AML-193 (cell line): ENCODE measurements at regions not wholly inside any gene's neighbourhood (a gene's known extent, or its start where the extent isn't known, plus 50 kb on each side); places are given as distances from the start of the nearest gene placed in this dataset.
"Not testable (repeated sequence)": the region's sequence is repeated elsewhere in the genome, so short reads cannot be mapped to it uniquely, and the experiment has no call there.

Experiments used
- DNase-seq, 2 experiments: peaks; one replicate each; lab custom pipeline; 2025; lab: John Stamatoyannopoulos, UW

DNA sequence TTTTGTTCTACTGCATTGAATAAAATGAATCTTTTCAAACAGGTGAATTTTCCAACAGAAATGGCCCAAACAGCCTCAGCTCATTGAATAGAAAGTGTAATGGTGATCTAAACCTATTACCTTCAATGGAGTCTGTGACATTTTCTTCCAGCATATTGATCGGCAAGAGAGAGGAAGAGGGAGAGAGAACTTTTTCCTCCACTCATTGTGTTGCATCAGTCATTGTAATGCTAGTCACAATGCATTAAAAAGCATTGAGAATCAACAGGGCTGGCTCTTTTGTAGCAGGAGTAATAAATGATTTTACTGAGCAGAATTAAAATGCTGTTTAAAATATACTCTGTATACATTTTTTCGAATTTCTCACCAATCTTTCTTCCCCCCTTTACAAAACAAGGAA lies 1794.5 kb upstream of the CELF4 start:
- DNase-seq, result no peak

DNA sequence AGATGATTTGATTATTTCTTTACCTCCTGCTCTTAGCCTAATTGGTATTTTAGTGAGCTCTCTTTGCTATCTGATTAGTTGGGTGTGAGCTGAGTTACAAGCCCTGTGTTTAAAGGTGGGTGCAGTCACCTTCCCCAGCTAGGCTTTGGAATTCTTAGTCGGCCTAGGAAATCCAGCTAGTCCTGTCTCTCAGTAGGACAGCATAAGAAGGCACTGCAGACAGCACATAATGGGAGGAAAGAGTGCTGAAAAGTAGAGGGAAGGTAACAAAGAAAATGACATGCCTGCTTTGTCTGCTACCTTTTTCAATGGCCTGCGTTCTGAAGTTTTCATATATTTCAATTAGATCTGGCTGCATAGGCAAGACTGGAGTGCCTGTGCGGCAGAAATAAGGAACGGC lies 1794.0 kb upstream of the CELF4 start:
- no peak for DNase-seq

DNA sequence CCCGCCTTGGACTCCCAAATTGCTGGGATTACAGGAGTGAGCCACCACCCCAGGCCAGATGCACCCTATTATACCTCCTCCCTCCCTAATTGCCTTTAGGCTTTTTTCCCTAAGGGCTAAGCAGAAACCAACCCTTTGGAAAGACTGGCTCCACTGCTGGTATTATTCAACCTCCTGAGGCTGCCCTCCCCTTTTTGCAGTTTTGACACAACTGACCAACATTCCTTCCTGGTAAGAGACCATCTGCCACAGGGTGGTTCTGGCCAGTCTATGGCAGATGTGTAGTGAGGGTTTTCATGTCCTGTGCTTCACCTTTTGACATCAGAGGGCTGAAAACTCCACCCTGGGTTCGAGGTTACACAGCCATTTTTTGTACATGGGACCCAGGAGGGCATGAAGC lies 1785.3 kb upstream of the CELF4 start:
- DNase-seq, result no peak

DNA sequence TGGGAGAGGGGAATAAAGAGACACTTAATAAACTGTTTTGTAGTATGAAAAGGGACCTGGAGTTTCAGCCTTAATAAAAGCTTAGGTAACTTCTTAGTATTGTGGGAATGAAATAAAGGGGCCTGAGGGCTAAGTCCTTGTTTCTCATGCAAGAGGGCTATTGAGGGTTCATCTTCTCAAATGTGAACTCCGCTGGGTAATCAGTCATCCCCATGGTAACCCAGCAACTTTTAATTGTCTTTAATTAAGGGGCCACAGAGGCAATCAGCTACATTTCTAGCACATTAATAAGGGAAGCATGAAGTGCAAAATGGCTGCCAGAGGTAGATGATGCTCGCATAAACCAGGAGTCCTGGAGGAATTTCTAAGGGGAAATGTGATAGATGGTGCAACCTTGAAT lies 1784.2 kb upstream of the CELF4 start:
- DNase-seq, result no peak

DNA sequence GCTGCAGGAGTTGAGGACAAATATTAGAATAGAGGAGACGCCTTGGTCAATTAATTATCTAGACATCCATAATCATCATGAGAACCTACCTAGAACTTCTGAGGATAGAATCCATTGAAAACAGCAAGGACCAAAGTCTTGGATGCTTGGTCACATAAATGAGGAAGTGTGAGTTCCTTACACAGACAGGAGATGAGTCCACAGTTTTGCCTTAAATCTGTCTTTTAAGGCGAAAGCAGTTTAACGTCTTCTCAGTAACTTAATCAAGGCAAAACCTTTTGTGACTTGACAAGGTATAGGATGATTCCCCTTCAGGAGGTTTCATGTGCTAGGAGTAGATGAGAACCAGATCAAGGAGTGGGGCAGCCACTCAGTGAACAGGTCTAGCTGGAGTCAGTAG lies 1783.2 kb upstream of the CELF4 start:
- DNase-seq, result no peak

DNA sequence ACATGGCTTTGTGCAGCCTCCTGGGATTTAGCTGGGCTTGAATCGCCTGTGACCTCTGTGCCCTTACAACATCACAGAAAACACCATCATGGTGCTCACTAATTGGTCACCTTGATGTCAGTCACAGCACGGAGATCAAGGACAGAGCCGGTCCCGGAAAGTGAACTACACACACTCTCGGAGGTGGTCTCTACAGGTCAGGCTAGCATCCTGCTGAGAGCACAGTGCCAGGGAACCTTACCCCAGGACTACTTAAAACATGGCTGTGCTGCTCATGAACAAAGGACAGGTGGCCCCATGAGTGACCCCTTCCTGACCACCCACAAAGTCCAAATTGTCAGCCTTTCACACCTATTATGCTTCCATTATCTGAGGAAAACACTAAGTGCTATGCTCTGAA lies 1782.1 kb upstream of the CELF4 start:
- no peak for DNase-seq

DNA sequence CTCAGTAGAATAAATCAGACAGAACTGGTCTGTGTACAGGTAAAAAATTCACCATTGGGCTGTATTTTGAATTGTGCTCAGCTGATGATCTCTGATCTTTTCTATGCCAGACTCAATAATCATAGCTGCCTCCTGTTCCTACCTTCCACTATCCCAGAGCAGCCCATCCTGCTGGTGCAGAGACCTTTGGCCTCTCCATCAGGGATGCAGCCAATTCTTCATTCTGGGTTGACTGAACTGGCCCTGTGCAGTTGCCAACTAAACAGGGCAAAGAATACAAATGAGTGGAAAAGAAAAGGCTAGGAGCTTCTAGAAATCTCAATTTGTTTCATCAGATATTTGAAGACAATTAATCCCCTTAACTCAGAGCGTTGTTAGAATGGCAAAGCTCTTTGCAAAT lies 1781.3 kb upstream of the CELF4 start:
- DNase-seq, result no peak

DNA sequence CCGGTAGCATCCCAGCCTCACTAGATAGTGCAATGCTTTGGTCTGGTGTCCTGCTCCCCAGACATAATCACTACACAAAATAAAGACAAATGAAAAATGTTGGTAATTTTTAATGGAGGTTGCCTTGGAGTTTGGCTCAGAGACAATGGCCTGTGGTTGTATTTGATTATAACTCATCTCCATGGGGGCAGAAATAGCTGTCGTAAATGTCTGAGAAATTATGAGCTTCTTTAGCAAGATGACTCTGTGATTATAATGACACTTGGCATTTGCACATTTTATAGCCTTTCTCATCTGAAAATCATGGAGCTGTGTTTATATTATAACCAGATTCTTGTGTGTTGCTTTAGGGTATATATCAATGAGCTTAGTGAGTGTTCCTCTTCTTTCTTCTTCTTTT lies 1779.7 kb upstream of the CELF4 start:
- DNase-seq, result no peak

DNA sequence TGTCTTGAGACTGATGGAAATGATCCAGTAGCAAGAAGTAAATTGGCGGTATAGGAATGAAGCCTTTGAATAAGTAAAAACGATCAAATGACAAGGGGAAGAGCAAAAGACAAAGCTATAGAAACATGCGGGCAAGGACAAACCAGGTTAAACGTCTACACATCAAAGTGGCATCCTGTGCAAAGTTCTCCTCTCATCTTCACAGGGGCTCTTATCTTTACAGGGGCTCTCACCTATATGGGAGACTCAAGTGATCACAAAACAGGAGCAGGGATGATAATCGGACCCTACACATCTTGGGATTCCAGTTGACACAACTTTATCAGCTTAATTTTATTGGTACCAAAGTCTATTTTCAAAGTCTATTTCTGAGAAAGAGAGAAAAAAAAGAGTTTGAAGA lies 1778.9 kb upstream of the CELF4 start:
- no peak for DNase-seq

DNA sequence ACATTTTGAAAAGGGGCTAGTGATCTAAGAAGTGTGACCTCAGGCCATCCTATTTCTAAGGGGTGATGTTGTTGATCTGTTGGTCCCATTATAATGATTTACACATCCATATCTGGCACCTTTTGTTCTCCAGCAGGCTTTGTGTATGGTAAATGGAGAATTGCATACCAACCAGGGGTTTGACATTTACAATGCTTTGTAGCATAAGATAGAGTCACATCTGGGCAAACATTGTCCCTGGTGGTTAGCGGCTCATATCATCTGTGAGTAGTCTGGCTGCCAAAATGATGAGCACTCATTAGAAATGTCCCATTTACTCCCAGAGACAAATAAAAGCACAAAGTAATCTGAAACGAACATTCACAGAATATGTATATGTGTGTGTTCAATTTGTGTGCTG lies 1775.5 kb upstream of the CELF4 start:
- DNase-seq, result no peak

DNA sequence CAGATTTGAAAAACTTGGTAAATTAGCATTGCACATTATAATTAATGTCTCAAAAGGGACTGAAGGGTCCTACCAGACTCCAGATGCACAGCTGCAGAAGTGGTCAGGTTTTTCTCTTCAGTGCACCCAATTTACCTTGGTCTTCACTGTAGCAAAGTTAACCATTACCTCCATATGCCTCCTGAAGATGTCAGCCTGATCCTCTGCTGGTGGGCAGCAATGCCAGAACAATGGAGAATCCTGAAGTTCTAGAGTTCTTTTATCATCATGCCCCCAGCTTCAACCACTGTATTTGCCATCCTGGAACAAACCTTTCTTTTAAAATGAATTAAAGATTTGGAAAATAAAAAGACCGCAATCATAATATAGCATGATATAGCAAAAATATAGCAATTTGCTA lies 1774.8 kb upstream of the CELF4 start:
- DNase-seq, result no peak

DNA sequence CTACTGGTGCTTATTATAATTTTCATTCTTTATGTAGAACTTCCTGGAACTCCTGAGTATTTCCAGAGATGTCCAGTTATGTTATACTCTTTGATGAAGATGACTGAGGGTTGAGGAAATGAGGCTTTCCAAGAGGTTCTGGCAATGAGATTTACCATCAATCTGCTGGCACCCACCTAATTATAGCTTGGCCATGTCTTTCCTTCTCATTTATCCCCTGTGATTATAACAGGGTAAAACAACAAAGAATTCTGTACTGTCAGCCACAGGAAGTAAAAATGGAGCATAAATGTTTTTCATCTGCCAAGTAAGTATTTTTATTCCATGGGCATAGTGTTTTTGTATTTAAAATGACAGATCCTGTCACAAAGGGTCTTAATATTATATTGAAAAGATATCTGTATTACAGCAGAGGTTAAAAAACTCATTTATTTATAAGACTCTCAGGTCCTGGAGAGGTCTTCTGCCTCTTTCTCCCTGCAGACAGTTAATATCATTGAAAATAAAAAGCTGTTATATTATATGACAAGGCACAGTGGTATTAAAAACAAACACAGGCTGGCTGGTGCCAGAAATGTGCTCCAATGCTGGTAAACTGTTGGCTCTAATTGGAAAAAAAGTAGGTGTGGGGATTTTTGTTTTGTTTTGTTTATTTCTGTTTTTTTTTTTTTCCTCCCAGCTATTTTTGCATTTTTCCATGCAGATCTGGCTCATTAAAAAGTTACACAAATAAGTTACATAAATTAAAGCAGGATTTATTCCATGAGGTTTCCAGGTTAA lies 1764.1 kb upstream of the CELF4 start:
- no peak for DNase-seq

DNA sequence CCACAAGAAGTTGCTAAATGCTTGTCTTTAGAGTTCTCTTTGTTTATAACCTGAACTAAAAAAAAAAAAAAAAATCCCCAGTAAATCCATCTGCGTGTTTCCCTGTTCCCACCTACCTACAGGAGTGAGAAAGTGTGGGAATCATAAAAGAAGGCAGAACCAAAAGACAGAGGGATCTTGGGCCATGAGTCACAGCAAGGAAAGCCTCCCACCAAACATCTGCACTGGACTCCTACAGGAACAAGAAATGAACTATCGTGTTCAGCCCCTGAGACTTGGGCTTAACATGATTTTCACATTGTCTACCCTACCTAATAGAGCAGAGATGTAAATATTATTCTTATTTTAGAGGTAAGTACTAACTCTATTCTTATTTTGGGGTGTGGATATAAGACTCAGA lies 1761.2 kb upstream of the CELF4 start:
- no peak for DNase-seq

DNA sequence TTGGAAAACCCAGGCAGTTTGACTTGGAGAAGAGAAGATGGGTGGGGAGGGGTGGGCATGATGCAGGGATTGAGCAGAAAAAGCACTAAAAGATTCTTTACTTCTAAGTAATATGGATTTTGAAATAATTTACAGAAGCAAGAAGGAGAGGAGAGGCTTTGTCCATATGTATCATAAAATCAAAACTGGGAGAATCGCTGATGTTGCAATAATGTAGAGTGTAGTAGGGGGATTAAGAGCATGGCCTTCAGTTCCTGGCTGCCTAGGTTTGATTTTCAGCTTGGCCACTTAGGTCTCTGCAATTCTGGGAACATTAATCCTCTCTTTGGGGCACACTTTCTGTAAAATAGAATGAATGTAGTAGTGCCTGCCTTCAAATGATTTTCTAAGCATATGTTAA lies 1760.4 kb upstream of the CELF4 start:
- no peak for DNase-seq

DNA sequence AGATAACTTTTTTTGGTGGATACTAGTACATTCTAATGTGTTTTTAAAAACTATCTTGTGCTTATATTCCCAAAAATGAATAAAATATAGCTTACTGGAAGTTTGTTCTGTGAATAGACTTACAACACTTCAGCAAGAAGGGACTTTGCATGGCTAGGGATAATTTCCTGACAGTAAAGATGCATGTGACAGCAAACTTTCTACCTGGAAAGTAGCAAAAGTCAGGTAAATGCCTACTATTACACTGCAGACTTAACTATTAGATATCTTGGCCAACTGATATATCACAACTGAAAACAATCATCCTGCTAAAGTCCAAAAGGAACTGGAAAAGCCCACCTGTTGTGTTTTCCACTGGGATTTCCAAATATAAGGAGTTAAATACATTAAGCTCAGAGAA lies 1753.5 kb upstream of the CELF4 start:
- DNase-seq, result no peak

DNA sequence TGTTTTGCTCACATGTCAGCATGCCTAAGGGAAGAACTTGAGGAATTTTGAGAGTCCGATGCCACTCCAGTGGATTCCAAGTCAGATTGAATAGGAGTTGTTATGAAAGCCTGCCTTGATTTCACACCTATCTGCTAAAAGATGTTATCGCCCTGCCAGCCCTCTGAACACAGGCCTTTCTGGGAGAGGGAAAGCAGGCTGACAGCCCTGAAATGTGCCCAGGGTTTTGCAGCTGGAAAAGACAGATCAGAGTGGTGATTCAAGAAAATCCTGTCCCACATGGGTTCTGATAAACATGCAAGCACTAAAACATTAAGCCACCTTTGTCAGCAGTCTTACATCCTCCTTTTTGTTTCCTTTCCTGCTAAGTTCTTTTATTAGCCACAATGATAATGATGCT lies 1752.9 kb upstream of the CELF4 start:
- no peak for DNase-seq

DNA sequence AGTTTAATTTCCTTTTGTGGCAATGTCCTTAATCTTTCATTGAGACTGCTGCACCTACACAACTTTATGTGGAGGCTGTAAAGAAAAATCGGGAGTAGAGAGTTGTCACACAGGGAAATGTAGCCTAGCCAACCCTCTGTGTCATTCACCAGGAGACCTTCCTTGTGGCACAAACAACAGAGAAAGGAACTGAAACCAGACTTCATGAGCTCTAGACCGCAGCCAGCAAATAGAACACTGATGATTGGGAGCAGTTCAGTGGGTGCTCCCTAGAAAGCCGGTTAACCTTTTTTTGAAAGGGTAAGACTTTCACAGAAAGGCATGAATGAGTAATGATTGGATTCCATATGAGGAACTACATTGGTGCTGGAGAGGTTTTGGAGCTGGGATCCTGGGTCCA lies 1752.4 kb upstream of the CELF4 start:
- no peak for DNase-seq

DNA sequence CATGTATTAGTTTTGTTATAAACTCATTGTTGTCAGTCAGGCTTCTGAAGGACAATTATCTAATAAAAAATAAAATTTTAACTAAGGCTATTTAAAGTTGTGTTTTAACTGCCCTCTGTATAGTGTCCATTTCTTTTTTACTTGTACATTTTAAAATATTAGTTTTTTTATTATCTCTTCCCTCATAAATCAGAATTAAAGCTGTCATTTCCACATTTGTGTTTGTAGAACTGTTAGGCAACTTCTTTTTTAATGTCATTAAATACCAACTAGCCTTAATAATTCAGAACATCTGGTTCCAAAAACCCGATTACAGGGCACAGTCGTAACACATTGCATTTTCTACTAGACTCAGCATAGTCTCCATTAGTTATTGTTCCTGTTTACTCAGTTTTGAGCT lies 1749.0 kb upstream of the CELF4 start:
- no peak for DNase-seq

DNA sequence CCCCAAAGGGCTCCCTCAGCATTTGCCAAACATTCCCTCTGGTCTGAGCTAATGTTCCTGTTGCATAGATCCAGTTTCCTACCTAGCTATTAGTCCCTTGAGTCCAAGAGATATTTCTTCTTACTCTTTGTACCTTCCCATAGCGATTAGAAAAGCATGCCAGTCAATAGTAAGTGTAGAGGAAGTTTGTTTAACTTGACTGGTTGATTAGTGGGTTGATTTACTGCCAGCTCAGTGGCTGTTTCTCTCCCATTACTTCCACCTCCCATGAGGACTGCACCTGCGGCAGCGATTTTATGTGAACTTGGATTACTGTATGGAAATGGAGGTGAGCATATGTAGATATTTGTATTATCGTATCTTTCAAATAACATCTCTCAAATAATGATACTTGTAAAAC lies 1748.4 kb upstream of the CELF4 start:
- DNase-seq, result no peak

DNA sequence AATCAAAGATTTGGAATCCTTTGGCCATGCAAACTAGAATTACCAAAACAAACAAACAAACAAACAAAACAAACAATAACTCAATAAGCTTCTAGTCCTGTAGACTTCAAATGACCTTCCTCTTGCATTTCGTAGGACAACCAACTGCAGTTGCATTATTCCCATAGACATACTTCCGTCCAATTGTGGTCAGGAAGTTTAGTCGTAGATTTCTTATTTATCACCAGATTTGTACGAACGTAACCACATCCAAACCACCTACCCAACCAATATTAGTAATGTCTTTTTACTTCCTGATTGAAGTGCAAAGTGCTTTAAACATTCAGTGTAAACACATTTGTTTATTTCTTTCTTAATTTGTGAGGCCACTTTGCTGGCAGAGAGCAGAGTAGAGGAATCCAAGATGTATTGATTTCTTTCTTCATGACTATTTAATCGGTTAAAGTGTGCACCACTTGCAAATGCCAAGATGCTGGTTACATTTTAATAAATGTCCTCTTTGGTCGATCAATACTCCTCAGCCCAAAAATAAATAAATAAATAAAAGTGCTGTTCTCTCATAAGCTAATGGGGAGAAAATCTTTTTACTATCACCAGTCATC lies 1745.6 kb upstream of the CELF4 start:
- no peak for DNase-seq

DNA sequence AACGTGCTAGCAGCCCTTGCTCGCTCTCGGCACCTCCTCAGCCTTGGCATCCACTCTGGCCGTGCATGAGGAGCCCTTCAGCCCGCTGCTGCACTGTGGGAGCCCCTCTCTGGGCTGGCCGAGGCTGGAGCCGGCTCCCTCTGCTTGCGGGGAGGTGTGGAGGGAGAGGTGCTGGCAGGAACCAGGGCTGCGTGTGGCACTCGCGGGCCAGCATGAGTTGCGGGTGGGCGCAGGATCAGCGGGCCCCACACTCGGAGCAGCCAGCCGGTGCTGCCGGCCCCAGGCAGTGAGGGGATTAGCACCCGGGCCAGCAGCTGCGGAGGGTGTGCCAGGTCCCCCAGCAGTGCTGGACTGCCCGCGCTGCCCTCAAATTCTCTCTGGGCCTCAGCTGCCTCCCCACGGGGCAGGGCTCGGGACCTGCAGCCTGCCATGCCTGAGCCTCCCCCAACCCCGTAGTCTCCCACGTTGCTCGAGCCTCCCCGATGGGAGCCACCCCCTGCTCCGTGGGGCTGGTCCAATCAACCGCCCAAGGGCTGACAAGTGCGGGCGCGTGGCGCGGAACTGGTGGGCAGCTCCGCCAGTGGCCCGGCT lies 1743.4 kb upstream of the CELF4 start:
- DNase-seq, result not testable (repeated sequence)

DNA sequence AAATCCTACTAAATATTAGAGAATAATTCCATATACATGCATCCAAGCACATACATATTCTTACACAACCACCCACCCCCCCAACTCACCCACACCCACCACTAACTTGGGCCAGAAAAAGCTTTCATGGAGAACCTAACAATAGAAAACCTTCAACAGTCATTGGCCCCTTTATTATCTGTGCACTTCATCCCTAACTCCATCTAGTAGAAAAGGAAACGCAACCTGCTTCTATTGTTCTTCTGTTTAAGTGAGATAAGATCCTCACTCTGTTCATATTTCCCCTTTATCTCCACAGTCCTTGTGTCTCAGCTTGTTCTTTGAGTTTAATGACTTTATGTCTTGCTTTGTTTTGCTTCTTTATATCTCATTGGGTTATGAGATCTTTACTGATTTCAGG lies 1740.2 kb upstream of the CELF4 start:
- no peak for DNase-seq

DNA sequence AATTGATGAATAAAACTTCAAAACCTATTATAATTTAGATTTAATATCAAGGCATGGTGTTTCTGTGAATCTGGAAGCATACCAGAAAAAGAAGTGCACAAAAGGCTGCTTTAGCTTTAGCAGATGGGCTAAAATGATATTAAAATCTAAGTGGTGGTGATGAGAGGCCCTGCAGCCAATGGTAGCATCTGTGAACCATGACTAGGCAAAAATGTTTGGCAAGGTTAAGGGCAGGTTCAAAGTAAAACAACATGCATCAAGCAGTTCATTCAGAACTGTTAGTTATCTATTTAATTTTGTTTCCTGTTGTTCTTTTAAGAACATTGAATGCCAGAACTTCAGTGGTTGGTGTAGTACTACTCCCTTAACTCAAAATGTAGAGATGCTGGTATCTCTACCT lies 1736.9 kb upstream of the CELF4 start:
- no peak for DNase-seq

DNA sequence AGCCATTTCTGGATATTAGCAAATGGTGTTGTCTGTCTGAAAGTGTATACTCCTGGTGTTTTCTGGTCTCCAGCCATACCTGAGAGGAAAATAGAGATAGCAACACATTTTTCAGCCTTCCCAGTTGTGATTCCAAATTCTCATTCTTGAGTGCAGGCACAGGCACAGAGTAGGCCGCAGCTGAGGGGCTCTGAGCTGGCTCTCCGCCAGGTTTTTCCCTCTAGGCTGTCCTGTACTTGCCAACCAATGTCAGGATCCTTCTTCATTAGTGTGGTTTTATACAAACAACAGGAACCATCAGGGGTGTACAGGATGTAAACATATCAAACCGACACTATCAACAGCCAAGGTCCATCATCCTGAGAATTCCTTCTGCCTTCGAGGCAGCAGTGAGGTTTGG lies 1733.6 kb upstream of the CELF4 start:
- DNase-seq, result no peak
